ENCODE measurements at regions not wholly inside any gene's neighbourhood (a gene's known extent, or its start where the extent isn't known, plus 50 kb on each side); places are given as distances from the start of the nearest gene placed in this dataset.

GRCh38 chr13:40503011-40503410, 163.4 kb downstream of the FOXO1 start:
- Mint-ChIP-seq H3K27me3 (no peaks in the 10 kb centered on the region), H3K27ac (no peak overlapping the region), H3K36me3 (ENCODE audit: low read depth) (no peaks in the 10 kb centered on the region), H3K9me3 (peaks cover 5% of the 10 kb centered on the region), H3K4me1 (peaks cover 24% of the 10 kb centered on the region), H3K4me3 (no peak overlapping the region)
- no peak for DNase-seq
- ChIA-PET CTCF (no interaction called here), POLR2A (no interaction called here)

GRCh38 chr13:40503966-40504591, 162.4 kb downstream of the FOXO1 start:
- CTCF ChIA-PET, result no interaction called here
- Mint-ChIP-seq H3K36me3 (ENCODE audit: low read depth) (no peaks in the 10 kb centered on the region), H3K4me1 (peaks cover 26% of the 10 kb centered on the region), H3K27ac (no peak overlapping the region), H3K27me3 (no peaks in the 10 kb centered on the region), H3K9me3 (peaks cover 5% of the 10 kb centered on the region), H3K4me3 (no peak overlapping the region)
- POLR2A ChIA-PET, result no interaction called here
- no peak for DNase-seq

GRCh38 chr13:40504641-40505040, 161.8 kb downstream of the FOXO1 start:
- H3K27me3 Mint-ChIP-seq, result no peaks in the 10 kb centered on the region
- ChIA-PET POLR2A (no interaction called here), CTCF (interaction anchor here (1.1 kb wide), 1 partner anchor 15 kb away, joined by 4 read pairs; no protein-coding TSS in a partner anchor)
- H3K36me3 Mint-ChIP-seq (ENCODE audit: low read depth), result no peaks in the 10 kb centered on the region
- peaks cover 30% of the 10 kb centered on the region for H3K4me1 Mint-ChIP-seq
- H3K4me3 Mint-ChIP-seq, result no peak overlapping the region
- H3K9me3 Mint-ChIP-seq, result peaks cover 5% of the 10 kb centered on the region
- DNase-seq, result no peak
- H3K27ac Mint-ChIP-seq, result no peak overlapping the region

- CTCF ChIA-PET, result interaction anchor here (0.7 to 1.1 kb wide), 2 partner anchors 9 to 16 kb away, joined by 3 to 4 read pairs; no protein-coding TSS in a partner anchor
- Mint-ChIP-seq H3K27me3 (no peaks in the 10 kb centered on the region), H3K36me3 (ENCODE audit: low read depth) (no peaks in the 10 kb centered on the region), H3K27ac (no peak overlapping the region), H3K4me1 (peaks cover 32% of the 10 kb centered on the region), H3K4me3 (no peak overlapping the region), H3K9me3 (peaks cover 5% of the 10 kb centered on the region)
- DNase-seq, result no peak
- POLR2A ChIA-PET, result no interaction called here
Measured at GRCh38 chr13:40505196-40505595, 161.2 kb downstream of the FOXO1 start.
